CD14-positive monocyte (primary cell): ENCODE measurements at regions not wholly inside any gene's neighbourhood (a gene's known extent, or its start where the extent isn't known, plus 50 kb on each side); places are given as distances from the start of the nearest gene placed in this dataset.

Source experiments
- DNase-seq, 3 donors: peaks; one replicate each; pipeline ENCODE4 v3.0.0-alpha.2; 2011 to 2022
- H2AFZ ChIP-seq: 2 replicates; pipeline ENCODE4 v1.6.0; 2012; ENCODE audit warnings: mild to moderate bottlenecking, low read depth, low read length, inconsistent platforms; ENCODE audit not compliant: insufficient read depth, poor library complexity, severe bottlenecking
- H3K27ac ChIP-seq, 2 donors: 1 replicate in 1 of 2; 2 replicates in 1 of 2; pipeline ENCODE4 v1.5.1; 2012 to 2013; ENCODE audit warnings: low read length in 2 of 2, control low read depth in 1 of 2, inconsistent platforms in 1 of 2, low read depth in 1 of 2, mild to moderate bottlenecking in 1 of 2
- H3K27me3 ChIP-seq, 2 donors: one replicate each; pipeline versions ENCODE4 v1.6.0 to v1.6.1; 2011 to 2013; ENCODE audit warnings: low read length in 2 of 2; ENCODE audit not compliant: control insufficient read depth in 2 of 2, insufficient read depth in 2 of 2
- H3K36me3 ChIP-seq, 2 donors: replicated peaks in 1 of 2; 1 replicate in 1 of 2; 2 replicates in 1 of 2; pipeline versions ENCODE4 v1.5.1 to v1.6.1; 2012 to 2013; ENCODE audit warnings: low read length in 2 of 2, control low read depth in 1 of 2, inconsistent platforms in 1 of 2, mild to moderate bottlenecking in 1 of 2; ENCODE audit not compliant: insufficient read depth in 2 of 2, control insufficient read depth in 1 of 2
- H3K4me1 ChIP-seq, 2 donors: 1 replicate in 1 of 2; 2 replicates in 1 of 2; pipeline versions ENCODE4 v1.5.1 to v1.6.1; 2012 to 2013; ENCODE audit warnings: low read length in 2 of 2, control low read depth in 1 of 2, inconsistent platforms in 1 of 2, mild to moderate bottlenecking in 1 of 2, moderate library complexity in 1 of 2; ENCODE audit not compliant: insufficient read depth in 2 of 2, control insufficient read depth in 1 of 2
- H3K4me2 ChIP-seq: replicated peaks from 2 replicates; pipeline ENCODE3; 2012; ENCODE audit warnings: low read length, moderate library complexity, mild to moderate bottlenecking; ENCODE audit not compliant: poor library complexity, severe bottlenecking; ENCODE audit errors: extremely low read depth
- H3K4me3 ChIP-seq, 3 experiments: fragments of 200-600 bp in 1 of 3; sonication (generic) in 1 of 3; replicated peaks in 1 of 3; 1 replicate in 2 of 3; 2 replicates in 1 of 3; pipeline ENCODE4 v1.5.1; 2011 to 2013; ENCODE audit warnings: low read length in 3 of 3, mild to moderate bottlenecking in 3 of 3, control low read depth in 2 of 3, low read depth in 2 of 3, inconsistent platforms in 1 of 3, moderate library complexity in 1 of 3
- H3K79me2 ChIP-seq: 2 replicates; pipeline ENCODE4 v1.6.0; 2012; ENCODE audit warnings: mild to moderate bottlenecking, control low read depth, inconsistent platforms, low read length, moderate library complexity; ENCODE audit not compliant: insufficient read depth
- H3K9ac ChIP-seq: 2 replicates; pipeline ENCODE4 v1.6.0; 2017; ENCODE audit warnings: low read length, mild to moderate bottlenecking; ENCODE audit not compliant: insufficient read depth, poor library complexity, severe bottlenecking
- H3K9me3 ChIP-seq, 2 donors: replicated peaks in 1 of 2; 1 replicate in 1 of 2; 2 replicates in 1 of 2; pipeline versions ENCODE4 v1.5.1 to v1.6.1; 2012 to 2013; ENCODE audit warnings: low read length in 2 of 2, control low read depth in 1 of 2; ENCODE audit not compliant: control insufficient read depth in 1 of 2, insufficient read depth in 1 of 2
- H4K20me1 ChIP-seq: 2 replicates; pipeline ENCODE4 v1.6.0; 2012; ENCODE audit warnings: mild to moderate bottlenecking, low read length, control low read depth, moderate library complexity; ENCODE audit not compliant: insufficient read depth
- H3K27ac Mint-ChIP-seq, 7 donors: one replicate each; pipeline ENCODE4 v1.8.0; 2020; ENCODE audit warnings: mild to moderate bottlenecking in 7 of 7, mixed read lengths in 7 of 7, moderate library complexity in 6 of 7, inconsistent platforms in 2 of 7
- H3K27me3 Mint-ChIP-seq, 3 donors: one replicate each; pipeline ENCODE4 v1.8.0; 2021 to 2022; ENCODE audit warnings: low read depth in 3 of 3, mild to moderate bottlenecking in 3 of 3, mixed read lengths in 3 of 3, moderate library complexity in 3 of 3, inconsistent platforms in 1 of 3
- H3K36me3 Mint-ChIP-seq, 2 donors: one replicate each; pipeline ENCODE4 v1.8.0; 2020; ENCODE audit warnings: mixed read lengths in 2 of 2, inconsistent platforms in 1 of 2, mild to moderate bottlenecking in 1 of 2
- H3K4me1 Mint-ChIP-seq: one replicate; pipeline ENCODE4 v1.8.0; 2020; ENCODE audit warnings: mild to moderate bottlenecking, mixed read lengths
- H3K4me3 Mint-ChIP-seq, 2 donors: one replicate each; pipeline ENCODE4 v1.8.0; 2020; ENCODE audit warnings: mild to moderate bottlenecking in 2 of 2, mixed read lengths in 2 of 2, moderate library complexity in 1 of 2
- H3K9me3 Mint-ChIP-seq, 7 donors: one replicate each; pipeline ENCODE4 v1.8.0; 2020 to 2022; ENCODE audit warnings: mixed read lengths in 7 of 7, mild to moderate bottlenecking in 6 of 7, moderate library complexity in 6 of 7, inconsistent platforms in 2 of 7
- CTCF ChIP-seq: fragments of 200-600 bp; IDR thresholded peaks from one replicate; pipeline ENCODE4 v1.8.0; 2022; ENCODE audit warnings: antibody characterized with exemption, mild to moderate bottlenecking
- WGBS: methylation state at CpG from one replicate; pipeline ENCODE4 v1.1.5; 2013; ENCODE audit warnings: missing lambda C conversion rate; ENCODE audit not compliant: insufficient coverage; 5-methylcytosine and 5-hydroxymethylcytosine counted together
- intact Hi-C, 2 donors: fragments of 100-400 bp; cut with micrococcal nuclease; formaldehyde crosslinking; loops; one replicate each; pipeline versions ENCODE4 v1.15.0 to v1.15.1; 2023

- Histone ChIP-seq H3K9me3 (peaks cover 0 to 7% of the 10 kb centered on the region in 2 donors), H3K36me3 (no peaks in the 10 kb centered on the region), H3K27me3 (no peaks in the 10 kb centered on the region), H3K4me3 (no peak overlapping the region), H3K4me2 (no peak overlapping the region), H4K20me1 (no peaks in the 10 kb centered on the region), H3K79me2 (no peaks in the 10 kb centered on the region), H2AFZ (no peak overlapping the region), H3K27ac (no peak overlapping the region), H3K4me1 (no peaks in the 10 kb centered on the region), H3K9ac (no peak overlapping the region)
- peaks cover 0 to 4% (median 0%) of the 10 kb centered on the region in 7 donors for H3K9me3 Mint-ChIP-seq
- no peak overlapping the region for H3K4me3 Mint-ChIP-seq
- H3K27me3 Mint-ChIP-seq: peaks cover 0 to 1% (median 0%) of the 10 kb centered on the region in 3 donors
- no peak for TF ChIP-seq CTCF
- H3K4me1 Mint-ChIP-seq: no peaks in the 10 kb centered on the region
- DNase-seq: no peak
- no peak overlapping the region for H3K27ac Mint-ChIP-seq
- WGBS: 83% methylated on average over 1 of the region's 2 CpGs
- intact Hi-C loops: no loop called here
- no peaks in the 10 kb centered on the region for H3K36me3 Mint-ChIP-seq
These were observed 200.0 kb downstream of the MANEA start for GRCh38 chr6:95777338-95777737.

GRCh38 chr6:95780037-95780436, 202.7 kb downstream of the MANEA start:
- Mint-ChIP-seq H3K27me3 (peaks cover 0 to 1% (median 0%) of the 10 kb centered on the region in 3 donors), H3K27ac (no peak overlapping the region), H3K4me3 (no peak overlapping the region), H3K4me1 (no peaks in the 10 kb centered on the region), H3K9me3 (peaks cover 0 to 4% (median 2%) of the 10 kb centered on the region in 7 donors), H3K36me3 (no peaks in the 10 kb centered on the region)
- Histone ChIP-seq H3K4me2 (no peak overlapping the region), H3K27me3 (no peaks in the 10 kb centered on the region), H4K20me1 (no peaks in the 10 kb centered on the region), H3K9ac (no peak overlapping the region), H3K27ac (no peak overlapping the region), H3K79me2 (no peaks in the 10 kb centered on the region), H3K36me3 (no peaks in the 10 kb centered on the region), H3K9me3 (peaks cover 0 to 7% of the 10 kb centered on the region in 2 donors), H3K4me3 (no peak overlapping the region), H2AFZ (no peak overlapping the region), H3K4me1 (no peaks in the 10 kb centered on the region)
- DNase-seq: no peak
- intact Hi-C loops: no loop called here
- WGBS: no CpG with 5 or more reads among the region's 1 CpG
- TF ChIP-seq CTCF: no peak
